ENCODE measurements at regions not wholly inside any gene's neighbourhood (a gene's known extent, or its start where the extent isn't known, plus 50 kb on each side); places are given as distances from the start of the nearest gene placed in this dataset.

DNA sequence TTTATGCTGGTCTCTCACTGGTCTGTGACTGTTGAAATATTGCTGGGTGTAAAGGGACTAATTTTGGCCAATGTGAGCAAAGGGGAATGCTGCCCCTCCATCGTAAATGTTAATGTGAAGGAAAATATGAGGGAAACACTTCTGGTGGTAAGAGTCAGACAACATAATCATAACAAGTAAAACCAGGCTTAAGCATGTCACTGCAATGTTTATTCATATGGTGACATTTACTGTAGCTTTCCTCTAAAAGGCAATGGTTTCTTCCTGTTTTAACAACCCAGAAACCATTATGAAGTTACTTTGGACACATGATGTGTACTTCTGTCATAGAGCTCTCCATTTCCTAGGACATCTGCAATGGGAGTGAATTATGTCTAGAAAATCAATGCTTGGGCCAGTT, 358.0 kb downstream of the LMO4 start:
- TF ChIP-seq CTCF (IDR thresholded peaks at IDR 0.05) (no peak), POLR2A (IDR thresholded peaks at IDR 0.05) (no peak)
